ENCODE measurements at regions not wholly inside any gene's neighbourhood (a gene's known extent, or its start where the extent isn't known, plus 50 kb on each side); places are given as distances from the start of the nearest gene placed in this dataset.

GRCh38 chr5:28542987-28543386, 1504.6 kb upstream of the CDH9 start:
- Histone ChIP-seq H3K4me2 (ENCODE audit: insufficient read depth, insufficient read length, low read length) (no peak overlapping the region), H3K4me1 (ENCODE audit: insufficient read depth, low read length) (no peaks in the 10 kb centered on the region), H3K79me1 (ENCODE audit: insufficient read depth, low read depth, low read length, poor library complexity, severe bottlenecking) (no peaks in the 10 kb centered on the region), H4K8ac (replicated peaks; ENCODE audit: insufficient read length, low read depth, low read length) (no peak overlapping the region), H4K91ac (ENCODE audit: insufficient read length, low read depth, low read length) (no peak overlapping the region), H2BK20ac (ENCODE audit: low read depth, low read length, poor library complexity, severe bottlenecking) (no peak overlapping the region), H2AFZ (ENCODE audit: low read length) (no peak overlapping the region), H3K9me3 (ENCODE audit: control insufficient read depth, low read depth, low read length) (no peaks in the 10 kb centered on the region), H2BK5ac (ENCODE audit: insufficient read length, low read length) (no peak overlapping the region), H3K27me3 (ENCODE audit: insufficient read depth, low read length) (no peaks in the 10 kb centered on the region), H3K79me2 (ENCODE audit: insufficient read depth, low read length) (no peaks in the 10 kb centered on the region), H3T11ph (ENCODE audit: low read length) (no peak overlapping the region), H3K14ac (ENCODE audit: insufficient read depth, low read length) (no peak overlapping the region), H3K9ac (ENCODE audit: extremely low read depth, insufficient read length, low read length) (no peak overlapping the region), H3K56ac (ENCODE audit: insufficient read length, low read depth, low read length) (no peak overlapping the region), H3K4ac (ENCODE audit: low read depth, low read length) (no peak overlapping the region), H3K23ac (ENCODE audit: insufficient read length, low read depth, low read length) (no peak overlapping the region), H4K20me1 (ENCODE audit: control insufficient read depth, insufficient read depth, insufficient read length) (no peaks in the 10 kb centered on the region), H2AK5ac (ENCODE audit: insufficient read length, low read length) (no peak overlapping the region), H3K27ac (ENCODE audit: insufficient read length, low read depth, low read length) (no peak overlapping the region), H2BK120ac (ENCODE audit: low read depth, low read length, poor library complexity, severe bottlenecking) (no peak overlapping the region), H2BK12ac (ENCODE audit: insufficient read length, low read depth, low read length) (no peak overlapping the region), H3K23me2 (ENCODE audit: insufficient read length, low read depth, low read length, poor library complexity, severe bottlenecking) (no peaks in the 10 kb centered on the region), H2BK15ac (ENCODE audit: low read depth, low read length) (no peak overlapping the region), H4K5ac (ENCODE audit: insufficient read length, low read depth, low read length) (no peak overlapping the region), H3K18ac (ENCODE audit: insufficient read length, low read depth, low read length) (no peak overlapping the region)
- Mint-ChIP-seq H3K4me3 (no peak overlapping the region), H3K36me3 (ENCODE audit: insufficient read depth in 1 of 3, low read depth in 3 of 3) (no peaks in the 10 kb centered on the region), H3K27ac (no peak overlapping the region), H3K27me3 (ENCODE audit: low read depth) (no peaks in the 10 kb centered on the region), H3K9me3 (peaks cover 0 to 3% of the 10 kb centered on the region in 2 experiments; a peak in 2 of 5 replicates), H3K4me1 (no peaks in the 10 kb centered on the region)
- no peak for DNase-seq
- WGBS (ENCODE audit: extremely low coverage, insufficient read length, low lambda C conversion rate), result no CpG with 5 or more reads among the region's 3 CpGs
- no peak for TF ChIP-seq CTCF (conservative IDR thresholded peaks at IDR 0.05)

Measured in H9 (cell line).